Astrocyte (in vitro differentiated cells and primary cell): ENCODE measurements at regions not wholly inside any gene's neighbourhood (a gene's known extent, or its start where the extent isn't known, plus 50 kb on each side); places are given as distances from the start of the nearest gene placed in this dataset.

Source experiments
- CTCF ChIP-seq: IDR thresholded peaks from 2 replicates; pipeline ENCODE4 v1.5.1; 2011; ENCODE audit warnings: low read depth, mild to moderate bottlenecking, inconsistent platforms, low read length, moderate library complexity; ENCODE audit not compliant: insufficient read depth
- EZH2 ChIP-seq: IDR thresholded peaks from 2 replicates; pipeline ENCODE4 v1.6.1; 2012; ENCODE audit warnings: mild to moderate bottlenecking, low read length, inconsistent platforms; ENCODE audit not compliant: insufficient read depth

GRCh38 chr5:92981001-92981400 lies 600.0 kb downstream of the NR2F1-AS1 start:
- TF ChIP-seq CTCF (no peak), EZH2 (no peak)
